ENCODE measurements at regions not wholly inside any gene's neighbourhood (a gene's known extent, or its start where the extent isn't known, plus 50 kb on each side); places are given as distances from the start of the nearest gene placed in this dataset.

DNA sequence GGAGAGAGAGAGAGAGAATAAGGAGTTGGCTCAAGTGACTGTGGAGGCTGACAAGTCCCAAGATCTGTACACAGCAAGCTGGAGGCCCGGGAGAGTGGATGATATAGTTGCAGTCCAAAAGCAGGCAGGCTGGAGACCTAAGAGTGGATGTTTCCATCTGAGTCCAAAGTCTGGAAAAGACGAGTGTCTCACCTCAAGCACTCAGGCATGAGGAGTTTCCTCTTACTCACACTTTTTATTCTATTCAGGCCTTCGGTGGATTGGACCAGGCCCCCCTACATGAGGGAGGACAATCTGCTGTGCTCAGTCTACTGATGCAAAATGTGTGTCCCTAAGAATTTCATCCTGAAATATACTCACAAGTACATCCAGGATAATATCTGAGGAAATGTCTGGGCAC is 484.6 kb downstream of the VRK1 start:
- ATAC-seq (ENCODE audit: low read depth) (no peak), DNase-seq (no peak)
- no TSS peak for BruUV-seq (replicated peaks)
- H3K14ac ChIP-seq (replicated peaks; ENCODE audit: low read depth, low read length), result no peak overlapping the region
- H2AK9ac ChIP-seq (replicated peaks; ENCODE audit: low read depth, low read length, poor library complexity), result no peak overlapping the region
- no peak overlapping the region for H3K4me3 ChIP-seq (ENCODE audit: insufficient read depth, low read depth, low read length)
- H3K18ac ChIP-seq (ENCODE audit: low read depth, low read length), result no peak overlapping the region
- POLR2A ChIA-PET (ENCODE audit: unreplicated experiment), result no interaction called here
- H3K4me2 ChIP-seq (ENCODE audit: low read depth, low read length), result no peak overlapping the region
- in situ Hi-C loops (cut with MboI; ENCODE audit: low sequenced_read_pairs) (no loop called here), dilution Hi-C loops (cut with HindIII; ENCODE audit: low sequenced_read_pairs, unreplicated experiment) (no loop called here), intact Hi-C loops (cut with micrococcal nuclease) (no loop called here)
- H3K9me1 ChIP-seq (ENCODE audit: insufficient read depth, low read length), result no peaks in the 10 kb centered on the region
- H3K27ac ChIP-seq (ENCODE audit: insufficient read depth, low read length), result no peak overlapping the region
- no peak overlapping the region for H2BK20ac ChIP-seq (ENCODE audit: low read depth, low read length)
- H4K91ac ChIP-seq (ENCODE audit: insufficient read depth, low read depth, low read length), result no peak overlapping the region
- no peak overlapping the region for H2AK5ac ChIP-seq (ENCODE audit: low read depth, low read length)
- no peaks in the 10 kb centered on the region for H3K4me1 ChIP-seq (ENCODE audit: control insufficient read depth, insufficient read depth, low read length)
- CTCF ChIA-PET, result no interaction called here
- H3K9ac ChIP-seq (ENCODE audit: low read depth, low read length), result no peak overlapping the region
- no peak overlapping the region for H2BK15ac ChIP-seq (ENCODE audit: low read depth, low read length)
- no peak overlapping the region for H3K23ac ChIP-seq (ENCODE audit: low read depth, low read length)
- H3K56ac ChIP-seq (ENCODE audit: extremely low read depth, insufficient read depth, low read length), result no peak overlapping the region
- no peaks in the 10 kb centered on the region for H3K79me1 ChIP-seq (ENCODE audit: low read depth in 1 of 2, low read length in 2 of 2)
- H4K8ac ChIP-seq (ENCODE audit: low read depth in 2 of 2, low read length in 2 of 2), result no peak overlapping the region
- H4K20me1 ChIP-seq (ENCODE audit: insufficient read depth, low read length), result no peaks in the 10 kb centered on the region
- H3K36me3 ChIP-seq (ENCODE audit: control insufficient read depth, insufficient read depth, low read length), result no peaks in the 10 kb centered on the region
- H4K5ac ChIP-seq (ENCODE audit: low read depth, low read length), result no peak overlapping the region
- no peak overlapping the region for H2AFZ ChIP-seq (replicated peaks; ENCODE audit: low read length, poor library complexity)
- H3K4ac ChIP-seq (ENCODE audit: low read depth, low read length), result no peak overlapping the region
- H2BK120ac ChIP-seq (ENCODE audit: low read depth, low read length), result no peak overlapping the region
- no CpG with 5 or more reads among the region's 3 CpGs for WGBS, 2 experiments (ENCODE audit: extremely low coverage in 2 of 2, insufficient read length in 1 of 2)
- TF ChIP-seq FOS (IDR thresholded peaks at IDR 0.05; ENCODE audit: low read depth, low read length) (no peak), RCOR1 (IDR thresholded peaks at IDR 0.05; ENCODE audit: insufficient replicate concordance, low read length) (no peak), RFX5 (IDR thresholded peaks at IDR 0.05; ENCODE audit: low read depth, low read length) (no peak), MXI1 (IDR thresholded peaks at IDR 0.05; ENCODE audit: borderline replicate concordance, low read depth, low read length) (no peak)
- no peaks in the 10 kb centered on the region for H3K27me3 ChIP-seq (ENCODE audit: control insufficient read depth, insufficient read depth, low read length)
- H2BK5ac ChIP-seq (ENCODE audit: low read depth, low read length, poor library complexity, severe bottlenecking), result no peak overlapping the region
- peaks cover 33% of the 10 kb centered on the region for H3K9me3 ChIP-seq (ENCODE audit: control insufficient read depth, insufficient read depth, low read length)

All from IMR-90 (cell line).